Keratinocyte (primary cell): ENCODE measurements at regions not wholly inside any gene's neighbourhood (a gene's known extent, or its start where the extent isn't known, plus 50 kb on each side); places are given as distances from the start of the nearest gene placed in this dataset.

Experiments used
- DNase-seq: peaks from one replicate; pipeline ENCODE4 v3.0.0-alpha.2; 2011; ENCODE audit warnings: low read depth, missing footprints, low spot score
- FAIRE-seq: peaks from 2 replicates; lab custom pipeline; 2011; peaks lifted over from hg19 to GRCh38; lab: Jason Lieb, UNC
- H2AFZ ChIP-seq: 2 replicates; pipeline ENCODE4 v1.6.0; 2012; ENCODE audit warnings: low read length, control low read depth, inconsistent platforms; ENCODE audit not compliant: control insufficient read depth
- H3K27ac ChIP-seq: 2 replicates; pipeline ENCODE4 v1.5.1; 2011; ENCODE audit warnings: low read length; ENCODE audit not compliant: control insufficient read depth, insufficient read depth
- H3K27me3 ChIP-seq: 3 replicates; pipeline ENCODE4 v1.6.0; 2011; ENCODE audit warnings: low read length; ENCODE audit not compliant: control insufficient read depth, insufficient read depth; ENCODE audit errors: extremely low read depth
- H3K36me3 ChIP-seq, 2 experiments: 2 replicates in 1 of 2; 3 replicates in 1 of 2; pipeline ENCODE4 v1.5.1; 2011; ENCODE audit warnings: low read length in 2 of 2, mild to moderate bottlenecking in 1 of 2; ENCODE audit not compliant: control insufficient read depth in 2 of 2, insufficient read depth in 2 of 2; ENCODE audit errors: extremely low read depth in 1 of 2
- H3K4me1 ChIP-seq: 3 replicates; pipeline ENCODE4 v1.5.1; 2011; ENCODE audit warnings: low read length; ENCODE audit not compliant: control insufficient read depth, insufficient read depth; ENCODE audit errors: extremely low read depth
- H3K4me2 ChIP-seq: 3 replicates; pipeline ENCODE4 v1.6.0; 2011; ENCODE audit warnings: low read depth, low read length; ENCODE audit not compliant: control insufficient read depth, insufficient read depth; ENCODE audit errors: extremely low read depth
- H3K4me3 ChIP-seq, 3 experiments: fragments of 200-600 bp in 1 of 3; sonication (generic) in 1 of 3; 2 replicates in 2 of 3; 3 replicates in 1 of 3; pipeline ENCODE4 v1.5.1; 2011 to 2016; ENCODE audit warnings: low read length in 3 of 3, mild to moderate bottlenecking in 3 of 3, control low read depth in 2 of 3, inconsistent platforms in 1 of 3, low read depth in 1 of 3, mixed read lengths in 1 of 3, mixed run types in 1 of 3, moderate library complexity in 1 of 3; ENCODE audit not compliant: control insufficient read depth in 2 of 3, insufficient read depth in 2 of 3; ENCODE audit errors: extremely low read depth in 1 of 3
- H3K79me2 ChIP-seq: 2 replicates; pipeline ENCODE4 v1.6.0; 2012; ENCODE audit warnings: low read length; ENCODE audit not compliant: control insufficient read depth, insufficient read depth
- H3K9ac ChIP-seq: 3 replicates; pipeline ENCODE4 v1.6.0; 2011; ENCODE audit warnings: low read length; ENCODE audit not compliant: control insufficient read depth, insufficient read depth; ENCODE audit errors: extremely low read depth
- H3K9me1 ChIP-seq: 3 replicates; pipeline ENCODE4 v1.6.0; 2011; ENCODE audit warnings: low read length; ENCODE audit not compliant: control insufficient read depth, insufficient read depth; ENCODE audit errors: extremely low read depth
- H3K9me3 ChIP-seq: 2 replicates; pipeline ENCODE4 v1.5.1; 2012; ENCODE audit warnings: low read depth, low read length; ENCODE audit not compliant: control insufficient read depth
- H4K20me1 ChIP-seq: 3 replicates; pipeline ENCODE4 v1.6.0; 2011; ENCODE audit warnings: low read length; ENCODE audit not compliant: control insufficient read depth, insufficient read depth; ENCODE audit errors: extremely low read depth
- CTCF ChIP-seq, 3 experiments: IDR thresholded peaks in 1 of 3; conservative IDR thresholded peaks in 1 of 3; optimal IDR thresholded peaks in 1 of 3; 2 replicates in 2 of 3; 3 replicates in 1 of 3; pipeline versions ENCODE3 to v1.5.1; 2011; ENCODE audit warnings: low read length in 3 of 3, mild to moderate bottlenecking in 3 of 3, moderate library complexity in 2 of 3, control low read depth in 1 of 3, inconsistent platforms in 1 of 3; ENCODE audit not compliant: insufficient read depth in 2 of 3; ENCODE audit errors: extremely low read depth in 1 of 3
- EZH2 ChIP-seq: IDR thresholded peaks from one replicate; pipeline ENCODE4 v1.6.1; 2012; ENCODE audit warnings: inconsistent platforms, mild to moderate bottlenecking, low read length, moderate library complexity
- dilution Hi-C: fragments of 300-500 bp; cut with MboI; formaldehyde crosslinking; loops from one replicate; pipeline ENCODE4 v1.7.0; 2020; ENCODE audit warnings: low sequenced_read_pairs; ENCODE audit not compliant: extremely low pct_ligation_motif_present

GRCh38 chr2:21920721-21921120 lies 797.0 kb downstream of the TDRD15 start:
- TF ChIP-seq CTCF (optimal IDR thresholded peaks at IDR 0.05 in 1 of 3, IDR thresholded peaks at IDR 0.05 in 1 of 3, conservative IDR thresholded peaks at IDR 0.05 in 1 of 3; ENCODE audit: extremely low read depth in 1 of 3, insufficient read depth in 2 of 3, low read length in 3 of 3) (no peak), EZH2 (no peak)
- no peak overlapping the region for H2AFZ ChIP-seq
- no peaks in the 10 kb centered on the region for H3K4me1 ChIP-seq
- H4K20me1 ChIP-seq: no peaks in the 10 kb centered on the region
- no peak overlapping the region for H3K9ac ChIP-seq
- FAIRE-seq: no peak
- dilution Hi-C loops: no loop called here
- DNase-seq: no peak
- no peak overlapping the region for H3K27ac ChIP-seq
- H3K27me3 ChIP-seq: no peaks in the 10 kb centered on the region
- H3K4me3 ChIP-seq: no peak overlapping the region
- H3K9me3 ChIP-seq: no peaks in the 10 kb centered on the region
- no peak overlapping the region for H3K4me2 ChIP-seq
- H3K9me1 ChIP-seq: no peaks in the 10 kb centered on the region
- H3K79me2 ChIP-seq: no peaks in the 10 kb centered on the region
- no peaks in the 10 kb centered on the region for H3K36me3 ChIP-seq

GRCh38 chr2:21924640-21925285 lies 801.0 kb downstream of the TDRD15 start:
- TF ChIP-seq CTCF (optimal IDR thresholded peaks at IDR 0.05 in 1 of 3, IDR thresholded peaks at IDR 0.05 in 1 of 3, conservative IDR thresholded peaks at IDR 0.05 in 1 of 3; ENCODE audit: extremely low read depth in 1 of 3, insufficient read depth in 2 of 3, low read length in 3 of 3) (no peak), EZH2 (no peak)
- Histone ChIP-seq H3K79me2 (no peaks in the 10 kb centered on the region), H3K4me1 (no peaks in the 10 kb centered on the region), H3K27ac (no peak overlapping the region), H3K36me3 (no peaks in the 10 kb centered on the region), H3K27me3 (no peaks in the 10 kb centered on the region), H3K9ac (no peak overlapping the region), H4K20me1 (no peaks in the 10 kb centered on the region), H3K9me3 (no peaks in the 10 kb centered on the region), H2AFZ (no peak overlapping the region), H3K4me3 (no peak overlapping the region), H3K9me1 (no peaks in the 10 kb centered on the region), H3K4me2 (no peak overlapping the region)
- FAIRE-seq (no peak), DNase-seq (no peak)
- dilution Hi-C loops: no loop called here
